Retinal pigment epithelial cell (primary cell): ENCODE measurements at regions not wholly inside any gene's neighbourhood (a gene's known extent, or its start where the extent isn't known, plus 50 kb on each side); places are given as distances from the start of the nearest gene placed in this dataset.

Experiments used
- DNase-seq: peaks from one replicate; pipeline ENCODE4 v3.0.0-alpha.2; 2010; ENCODE audit warnings: low read depth
- H3K4me3 ChIP-seq: 2 replicates; pipeline ENCODE4 v1.5.1; 2011; ENCODE audit warnings: mild to moderate bottlenecking, low read length, control low read depth, moderate library complexity
- TF ChIP-seq, protein P1 (sequence below): conservative IDR thresholded peaks from 2 replicates; pipeline ENCODE4 v1.5.1; 2011; ENCODE audit warnings: low read depth, low read length, control low read depth, inconsistent platforms

DNA sequence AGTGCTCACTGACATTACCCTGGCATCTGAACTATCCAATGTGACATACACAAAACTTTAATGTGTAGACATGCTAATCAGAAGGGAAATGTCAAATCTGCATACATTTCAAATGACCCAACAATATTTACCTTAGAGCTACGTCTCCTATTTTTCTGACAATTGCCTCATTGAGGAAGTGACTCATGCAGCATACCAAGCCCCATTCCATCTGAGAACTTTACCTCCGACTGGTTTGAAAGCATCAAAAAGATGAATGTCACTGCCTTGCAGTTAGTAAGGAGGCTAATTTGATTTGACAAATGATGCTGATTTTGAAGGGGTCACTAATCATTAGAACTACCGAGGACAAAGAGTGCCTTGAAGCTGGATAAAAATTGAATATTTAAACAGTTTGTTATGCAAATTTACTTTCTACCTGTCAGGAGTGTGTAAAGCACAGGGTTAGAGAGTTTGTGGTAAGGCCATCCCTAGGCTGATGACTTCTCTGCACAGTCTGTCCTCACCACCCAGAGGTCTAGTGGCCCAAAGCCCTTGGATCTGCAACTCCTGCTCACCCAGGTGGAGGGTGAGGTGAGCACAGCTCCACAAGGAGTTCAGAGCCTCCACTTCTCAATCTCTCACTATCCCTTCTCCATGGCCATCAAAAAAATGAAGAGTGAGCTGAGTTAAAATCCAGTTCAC is 500.3 kb upstream of the C1orf87 start:
- TF ChIP-seq, protein P1, sequence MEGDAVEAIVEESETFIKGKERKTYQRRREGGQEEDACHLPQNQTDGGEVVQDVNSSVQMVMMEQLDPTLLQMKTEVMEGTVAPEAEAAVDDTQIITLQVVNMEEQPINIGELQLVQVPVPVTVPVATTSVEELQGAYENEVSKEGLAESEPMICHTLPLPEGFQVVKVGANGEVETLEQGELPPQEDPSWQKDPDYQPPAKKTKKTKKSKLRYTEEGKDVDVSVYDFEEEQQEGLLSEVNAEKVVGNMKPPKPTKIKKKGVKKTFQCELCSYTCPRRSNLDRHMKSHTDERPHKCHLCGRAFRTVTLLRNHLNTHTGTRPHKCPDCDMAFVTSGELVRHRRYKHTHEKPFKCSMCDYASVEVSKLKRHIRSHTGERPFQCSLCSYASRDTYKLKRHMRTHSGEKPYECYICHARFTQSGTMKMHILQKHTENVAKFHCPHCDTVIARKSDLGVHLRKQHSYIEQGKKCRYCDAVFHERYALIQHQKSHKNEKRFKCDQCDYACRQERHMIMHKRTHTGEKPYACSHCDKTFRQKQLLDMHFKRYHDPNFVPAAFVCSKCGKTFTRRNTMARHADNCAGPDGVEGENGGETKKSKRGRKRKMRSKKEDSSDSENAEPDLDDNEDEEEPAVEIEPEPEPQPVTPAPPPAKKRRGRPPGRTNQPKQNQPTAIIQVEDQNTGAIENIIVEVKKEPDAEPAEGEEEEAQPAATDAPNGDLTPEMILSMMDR = no peak
- H3K4me3 ChIP-seq = no peak overlapping the region
- DNase-seq = peak; percentile 74

DNA sequence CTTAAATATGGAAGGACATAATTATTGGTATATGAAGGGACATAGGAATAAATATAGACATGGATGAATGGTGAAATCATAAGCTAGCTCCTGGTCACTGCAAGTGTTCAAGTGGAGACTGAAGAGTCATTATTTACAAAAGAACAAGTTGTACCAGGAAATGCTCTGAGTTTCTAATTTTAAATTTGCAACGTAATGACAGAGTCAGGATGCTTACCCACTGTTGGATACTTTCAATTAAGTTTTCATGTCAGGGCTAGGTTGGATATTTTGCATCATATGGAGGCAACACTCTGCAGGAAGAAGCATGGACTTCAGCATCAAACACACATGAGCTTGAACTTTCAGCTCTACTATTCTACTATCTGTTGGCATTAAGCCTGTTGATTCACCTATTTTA is 499.6 kb upstream of the C1orf87 start:
- H3K4me3 ChIP-seq = no peak overlapping the region
- TF ChIP-seq, protein P1 = no peak
- no peak for DNase-seq

DNA sequence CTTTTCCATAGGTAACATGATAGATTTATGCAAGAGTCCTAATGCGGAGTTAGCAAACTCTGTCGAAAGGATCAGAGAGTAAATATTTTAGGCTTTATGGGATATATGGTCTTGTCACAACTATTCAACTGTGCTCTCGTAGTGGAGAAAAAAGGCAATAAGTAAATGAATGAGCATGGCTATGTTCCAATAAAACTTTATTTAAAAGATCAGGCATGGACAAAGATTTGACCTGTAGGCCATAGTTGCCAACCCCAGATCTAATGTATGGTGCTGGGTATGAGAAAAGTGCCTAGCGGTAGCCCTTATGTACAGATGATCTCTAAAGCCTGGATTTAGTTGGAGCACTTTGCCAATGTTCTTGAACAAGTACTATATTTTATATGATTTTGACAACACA is 498.8 kb upstream of the C1orf87 start:
- TF ChIP-seq, protein P1 = no peak
- DNase-seq = no peak
- H3K4me3 ChIP-seq = no peak overlapping the region

DNA sequence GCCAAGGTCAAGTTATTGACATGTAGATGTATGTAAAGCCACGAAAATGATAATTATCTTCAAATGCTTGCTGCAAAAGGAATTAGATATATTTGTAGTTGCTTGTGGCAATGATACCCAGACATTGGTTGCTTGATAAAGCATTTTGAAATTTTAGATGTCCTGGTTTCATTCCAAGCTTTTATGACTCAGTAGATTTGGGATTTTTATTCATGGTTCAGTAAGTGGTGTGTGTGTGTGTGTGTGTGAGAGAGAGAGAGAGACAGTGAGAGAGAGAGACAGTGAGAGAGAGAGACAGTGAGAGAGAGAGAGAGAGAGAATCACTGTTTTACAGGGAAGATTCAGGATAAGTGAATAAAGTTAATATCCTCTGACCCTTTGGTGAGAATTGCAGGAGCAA is 498.2 kb upstream of the C1orf87 start:
- DNase-seq = no peak
- TF ChIP-seq, protein P1 = no peak
- H3K4me3 ChIP-seq = no peak overlapping the region

DNA sequence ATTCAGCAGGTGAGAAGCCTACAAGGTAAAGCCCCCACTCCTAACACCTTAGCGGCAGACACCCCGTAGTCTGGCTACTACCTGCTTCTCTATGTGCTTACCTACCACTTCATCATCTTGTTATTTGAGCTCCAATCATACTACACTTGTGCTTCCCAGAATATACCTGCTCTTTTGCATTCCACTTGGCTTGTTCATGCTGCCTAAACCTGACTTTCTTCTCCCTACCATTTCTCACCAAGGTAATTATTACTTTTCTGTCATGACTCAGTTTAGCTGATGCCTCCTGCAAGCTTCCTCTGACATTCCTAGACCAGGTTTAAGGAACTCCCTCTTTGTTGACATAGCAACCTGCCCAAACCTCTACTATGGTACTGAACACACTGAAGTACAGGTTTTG is 495.6 kb upstream of the C1orf87 start:
- TF ChIP-seq, protein P1 = no peak
- no peak for DNase-seq
- no peak overlapping the region for H3K4me3 ChIP-seq

DNA sequence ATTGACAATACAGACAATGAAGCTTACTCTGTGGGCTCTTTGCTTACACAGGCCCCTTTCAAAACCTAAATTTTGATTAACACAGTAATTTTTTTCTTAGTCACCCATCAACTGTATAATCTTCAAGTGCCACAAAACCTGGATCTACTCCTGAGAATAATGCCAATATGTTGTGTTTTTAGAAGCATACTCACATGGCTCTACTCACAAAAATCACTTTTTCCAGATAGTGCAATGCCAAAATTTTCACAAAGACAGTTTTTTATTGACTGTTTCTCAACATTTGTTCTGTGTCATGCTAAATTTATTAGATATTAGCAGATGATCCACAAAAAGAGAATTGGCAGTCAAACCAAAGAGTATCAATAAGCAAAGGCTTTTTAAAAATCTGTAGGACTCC is 493.7 kb upstream of the C1orf87 start:
- DNase-seq = no peak
- TF ChIP-seq, protein P1 = no peak

More for the DNA sequence above, 493.7 kb upstream of the C1orf87 start:
- no peak overlapping the region for H3K4me3 ChIP-seq
